HepG2 (cell line): ENCODE measurements at regions not wholly inside any gene's neighbourhood (a gene's known extent, or its start where the extent isn't known, plus 50 kb on each side); places are given as distances from the start of the nearest gene placed in this dataset.

Source experiments
- GATA4 ChIP-seq: sonication (generic); IDR thresholded peaks from 2 replicates; pipeline ENCODE4 v1.6.1; 2016; ENCODE audit warnings: antibody characterized with exemption, low read depth, borderline replicate concordance
- IRF2 ChIP-seq: IDR thresholded peaks from 2 replicates; pipeline ENCODE4 v1.6.1; 2018; ENCODE audit warnings: missing genetic modification reagents, missing compliant biosample characterization
- NR1H2 ChIP-seq: sonication (generic); formaldehyde crosslinking; IDR thresholded peaks from 2 replicates; pipeline ENCODE4 v1.8.1; 2022; ENCODE audit warnings: low read depth, missing genetic modification reagents, borderline replicate concordance
- SMAD1 ChIP-seq: sonication (generic); formaldehyde crosslinking; IDR thresholded peaks from 2 replicates; pipeline ENCODE4 v1.4.0; 2020; ENCODE audit warnings: missing genetic modification reagents, low read depth, mild to moderate bottlenecking, borderline replicate concordance
- ZNF335 ChIP-seq: sonication (generic); formaldehyde crosslinking; IDR thresholded peaks from 2 replicates; pipeline ENCODE4 v1.4.0; 2020; ENCODE audit warnings: missing genetic modification reagents
- ZNF431 ChIP-seq: sonication (generic); formaldehyde crosslinking; IDR thresholded peaks from 2 replicates; pipeline ENCODE4 v1.9.0; 2022; ENCODE audit warnings: missing genetic modification reagents, low read depth, mild to moderate bottlenecking, borderline replicate concordance
- TF ChIP-seq, protein P1 (sequence below): sonication (generic); formaldehyde crosslinking; IDR thresholded peaks from 2 replicates; pipeline ENCODE4 v1.4.0; 2020; ENCODE audit warnings: mild to moderate bottlenecking, missing genetic modification reagents
- TF ChIP-seq, protein P2 (sequence below): sonication (generic); formaldehyde crosslinking; IDR thresholded peaks from 2 replicates; pipeline ENCODE4; 2020; ENCODE audit warnings: missing genetic modification reagents, mild to moderate bottlenecking, borderline replicate concordance

DNA sequence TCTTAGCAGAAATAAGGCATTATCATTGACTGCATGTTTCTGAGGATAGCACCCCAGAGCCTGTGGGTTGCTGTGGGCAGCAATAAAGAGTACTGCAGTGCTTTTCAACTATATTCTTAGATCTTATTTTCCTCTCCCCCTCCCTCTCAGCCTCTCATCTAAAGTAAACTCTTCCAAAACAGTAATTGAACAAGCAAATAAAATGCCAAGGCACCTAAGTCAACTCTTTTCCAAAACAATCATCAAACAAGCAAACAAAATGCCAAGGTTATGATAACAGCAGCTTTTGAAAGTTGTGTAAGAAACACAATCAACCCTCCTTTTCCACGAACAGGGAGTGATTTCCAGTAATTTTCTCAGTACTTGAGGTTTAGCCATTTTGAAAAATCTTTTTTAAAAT, 1542.6 kb downstream of the AACS start (continued):
- TF ChIP-seq, protein P1, sequence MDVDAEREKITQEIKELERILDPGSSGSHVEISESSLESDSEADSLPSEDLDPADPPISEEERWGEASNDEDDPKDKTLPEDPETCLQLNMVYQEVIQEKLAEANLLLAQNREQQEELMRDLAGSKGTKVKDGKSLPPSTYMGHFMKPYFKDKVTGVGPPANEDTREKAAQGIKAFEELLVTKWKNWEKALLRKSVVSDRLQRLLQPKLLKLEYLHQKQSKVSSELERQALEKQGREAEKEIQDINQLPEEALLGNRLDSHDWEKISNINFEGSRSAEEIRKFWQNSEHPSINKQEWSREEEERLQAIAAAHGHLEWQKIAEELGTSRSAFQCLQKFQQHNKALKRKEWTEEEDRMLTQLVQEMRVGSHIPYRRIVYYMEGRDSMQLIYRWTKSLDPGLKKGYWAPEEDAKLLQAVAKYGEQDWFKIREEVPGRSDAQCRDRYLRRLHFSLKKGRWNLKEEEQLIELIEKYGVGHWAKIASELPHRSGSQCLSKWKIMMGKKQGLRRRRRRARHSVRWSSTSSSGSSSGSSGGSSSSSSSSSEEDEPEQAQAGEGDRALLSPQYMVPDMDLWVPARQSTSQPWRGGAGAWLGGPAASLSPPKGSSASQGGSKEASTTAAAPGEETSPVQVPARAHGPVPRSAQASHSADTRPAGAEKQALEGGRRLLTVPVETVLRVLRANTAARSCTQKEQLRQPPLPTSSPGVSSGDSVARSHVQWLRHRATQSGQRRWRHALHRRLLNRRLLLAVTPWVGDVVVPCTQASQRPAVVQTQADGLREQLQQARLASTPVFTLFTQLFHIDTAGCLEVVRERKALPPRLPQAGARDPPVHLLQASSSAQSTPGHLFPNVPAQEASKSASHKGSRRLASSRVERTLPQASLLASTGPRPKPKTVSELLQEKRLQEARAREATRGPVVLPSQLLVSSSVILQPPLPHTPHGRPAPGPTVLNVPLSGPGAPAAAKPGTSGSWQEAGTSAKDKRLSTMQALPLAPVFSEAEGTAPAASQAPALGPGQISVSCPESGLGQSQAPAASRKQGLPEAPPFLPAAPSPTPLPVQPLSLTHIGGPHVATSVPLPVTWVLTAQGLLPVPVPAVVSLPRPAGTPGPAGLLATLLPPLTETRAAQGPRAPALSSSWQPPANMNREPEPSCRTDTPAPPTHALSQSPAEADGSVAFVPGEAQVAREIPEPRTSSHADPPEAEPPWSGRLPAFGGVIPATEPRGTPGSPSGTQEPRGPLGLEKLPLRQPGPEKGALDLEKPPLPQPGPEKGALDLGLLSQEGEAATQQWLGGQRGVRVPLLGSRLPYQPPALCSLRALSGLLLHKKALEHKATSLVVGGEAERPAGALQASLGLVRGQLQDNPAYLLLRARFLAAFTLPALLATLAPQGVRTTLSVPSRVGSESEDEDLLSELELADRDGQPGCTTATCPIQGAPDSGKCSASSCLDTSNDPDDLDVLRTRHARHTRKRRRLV (CRISPR knock-in tag): no peak
- TF ChIP-seq IRF2 (CRISPR knock-in tag): no peak
- no peak for TF ChIP-seq SMAD1
- no peak for TF ChIP-seq GATA4
- TF ChIP-seq NR1H2 (CRISPR knock-in tag): no peak
- no peak for TF ChIP-seq ZNF335 (CRISPR knock-in tag)
- TF ChIP-seq, protein P2, sequence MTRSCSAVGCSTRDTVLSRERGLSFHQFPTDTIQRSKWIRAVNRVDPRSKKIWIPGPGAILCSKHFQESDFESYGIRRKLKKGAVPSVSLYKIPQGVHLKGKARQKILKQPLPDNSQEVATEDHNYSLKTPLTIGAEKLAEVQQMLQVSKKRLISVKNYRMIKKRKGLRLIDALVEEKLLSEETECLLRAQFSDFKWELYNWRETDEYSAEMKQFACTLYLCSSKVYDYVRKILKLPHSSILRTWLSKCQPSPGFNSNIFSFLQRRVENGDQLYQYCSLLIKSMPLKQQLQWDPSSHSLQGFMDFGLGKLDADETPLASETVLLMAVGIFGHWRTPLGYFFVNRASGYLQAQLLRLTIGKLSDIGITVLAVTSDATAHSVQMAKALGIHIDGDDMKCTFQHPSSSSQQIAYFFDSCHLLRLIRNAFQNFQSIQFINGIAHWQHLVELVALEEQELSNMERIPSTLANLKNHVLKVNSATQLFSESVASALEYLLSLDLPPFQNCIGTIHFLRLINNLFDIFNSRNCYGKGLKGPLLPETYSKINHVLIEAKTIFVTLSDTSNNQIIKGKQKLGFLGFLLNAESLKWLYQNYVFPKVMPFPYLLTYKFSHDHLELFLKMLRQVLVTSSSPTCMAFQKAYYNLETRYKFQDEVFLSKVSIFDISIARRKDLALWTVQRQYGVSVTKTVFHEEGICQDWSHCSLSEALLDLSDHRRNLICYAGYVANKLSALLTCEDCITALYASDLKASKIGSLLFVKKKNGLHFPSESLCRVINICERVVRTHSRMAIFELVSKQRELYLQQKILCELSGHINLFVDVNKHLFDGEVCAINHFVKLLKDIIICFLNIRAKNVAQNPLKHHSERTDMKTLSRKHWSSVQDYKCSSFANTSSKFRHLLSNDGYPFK (CRISPR knock-in tag): no peak
- TF ChIP-seq ZNF431: no peak
